ENCODE measurements at regions not wholly inside any gene's neighbourhood (a gene's known extent, or its start where the extent isn't known, plus 50 kb on each side); places are given as distances from the start of the nearest gene placed in this dataset.

- no peak for TF ChIP-seq POLR2A (IDR thresholded peaks at IDR 0.05; ENCODE audit: extremely low read depth, insufficient read length)
- TF ChIP-seq CTCF (IDR thresholded peaks at IDR 0.05; ENCODE audit: low read depth, low read length): no peak
Observed at GRCh38 chr1:93777255-93777654, 95.6 kb upstream of the BCAR3 start.
